OCI-LY3 (cell line): ENCODE measurements at regions not wholly inside any gene's neighbourhood (a gene's known extent, or its start where the extent isn't known, plus 50 kb on each side); places are given as distances from the start of the nearest gene placed in this dataset.

Experiments used
- CTCF ChIP-seq: fragments of 200-600, 300-600 bp; sonication (generic); IDR thresholded peaks from 2 replicates; pipeline ENCODE4 v1.5.1; 2014; ENCODE audit warnings: antibody characterized with exemption, low read length, low read depth
- EZH2phosphoT487 ChIP-seq: fragments of 200-600 bp; shearing (Covaris generic); IDR thresholded peaks from 2 replicates; pipeline ENCODE4 v1.6.1; 2018; ENCODE audit warnings: antibody characterized with exemption, mixed run types, low read depth

GRCh38 chr4:34253239-34253638 lies 1991.1 kb downstream of the ARAP2 start:
- TF ChIP-seq CTCF (no peak), EZH2phosphoT487 (no peak)
